Smooth muscle cell (in vitro differentiated cells): ENCODE measurements at regions not wholly inside any gene's neighbourhood (a gene's known extent, or its start where the extent isn't known, plus 50 kb on each side); places are given as distances from the start of the nearest gene placed in this dataset.

Experiments
- DNase-seq: peaks from one replicate; lab custom pipeline; 2025; ENCODE audit not compliant: unreplicated experiment; lab: John Stamatoyannopoulos, UW
- H2AFZ ChIP-seq: fragments of 200-600 bp; sonication (generic); 2 replicates; pipeline ENCODE4 v1.6.0; 2016; ENCODE audit warnings: antibody characterized with exemption, low read depth, mild to moderate bottlenecking
- H3F3A ChIP-seq: fragments of 200-600 bp; sonication (generic); 2 replicates; pipeline ENCODE4 v1.6.0; 2017; ENCODE audit warnings: antibody characterized with exemption, low read depth
- H3K27ac ChIP-seq: fragments of 200-600 bp; sonication (generic); 2 replicates; pipeline ENCODE4 v1.5.1; 2016; ENCODE audit warnings: low read depth, mild to moderate bottlenecking
- H3K27me3 ChIP-seq: fragments of 200-600 bp; sonication (generic); 2 replicates; pipeline ENCODE4 v1.6.1; 2016; ENCODE audit warnings: low read depth, mild to moderate bottlenecking
- H3K36me3 ChIP-seq: fragments of 200-600 bp; sonication (generic); 2 replicates; pipeline ENCODE4 v1.5.1; 2016; ENCODE audit warnings: low read depth
- H3K4me1 ChIP-seq: fragments of 200-600 bp; sonication (generic); 2 replicates; pipeline ENCODE4 v1.5.1; 2016; ENCODE audit warnings: low read depth
- H3K4me2 ChIP-seq: fragments of 200-600 bp; sonication (generic); 2 replicates; pipeline ENCODE4 v1.6.0; 2016; ENCODE audit warnings: mild to moderate bottlenecking
- H3K4me3 ChIP-seq: fragments of 200-600 bp; sonication (generic); 2 replicates; pipeline ENCODE4 v1.5.1; 2016; ENCODE audit warnings: mild to moderate bottlenecking
- H3K79me2 ChIP-seq: fragments of 200-600 bp; sonication (generic); 2 replicates; pipeline ENCODE4 v1.6.0; 2016; ENCODE audit warnings: low read depth, mild to moderate bottlenecking
- H3K9ac ChIP-seq: fragments of 200-600 bp; sonication (generic); 2 replicates; pipeline ENCODE4 v1.6.0; 2016; ENCODE audit warnings: low read depth
- H3K9me3 ChIP-seq: fragments of 200-600 bp; sonication (generic); replicated peaks from 2 replicates; pipeline ENCODE4 v1.5.1; 2016; ENCODE audit warnings: low read depth
- H4K20me1 ChIP-seq: fragments of 200-600 bp; sonication (generic); 2 replicates; pipeline ENCODE4 v1.6.0; 2016; ENCODE audit warnings: low read depth
- CTCF ChIP-seq: fragments of 200-600 bp; sonication (generic); IDR thresholded peaks from 2 replicates; pipeline ENCODE4 v1.5.1; 2017; ENCODE audit warnings: borderline replicate concordance, mild to moderate bottlenecking, antibody characterized with exemption; ENCODE audit not compliant: insufficient read depth, poor library complexity, severe bottlenecking
- WGBS: methylation state at CpG from one replicate; pipeline ENCODE4 v1.1.7; 2016; ENCODE audit warnings: low lambda C conversion rate; 5-methylcytosine and 5-hydroxymethylcytosine counted together

- no peaks in the 10 kb centered on the region for H3F3A ChIP-seq
Measured at GRCh38 chr5:2607598-2607997, 143.9 kb downstream of the IRX2 start.

GRCh38 chr5:2603272-2603575 is 148.3 kb downstream of the IRX2 start:
- Histone ChIP-seq H3K4me2 (no peak overlapping the region), H3K27me3 (peaks cover 12% of the 10 kb centered on the region), H3K9me3 (no peaks in the 10 kb centered on the region), H2AFZ (no peak overlapping the region), H3F3A (no peaks in the 10 kb centered on the region), H4K20me1 (no peaks in the 10 kb centered on the region), H3K4me3 (no peak overlapping the region), H3K27ac (no peak overlapping the region), H3K36me3 (no peaks in the 10 kb centered on the region), H3K79me2 (no peaks in the 10 kb centered on the region), H3K9ac (no peak overlapping the region), H3K4me1 (no peaks in the 10 kb centered on the region)
- no peak for DNase-seq
- TF ChIP-seq CTCF, result no peak
- 90% methylated on average over 5 of the region's 5 CpGs for WGBS

More at GRCh38 chr5:2607598-2607997, 143.9 kb downstream of the IRX2 start:
- Histone ChIP-seq H3K27ac (no peak overlapping the region), H3K4me3 (no peak overlapping the region), H3K36me3 (no peaks in the 10 kb centered on the region), H3K4me2 (no peak overlapping the region), H4K20me1 (no peaks in the 10 kb centered on the region), H3K9ac (no peak overlapping the region), H3K9me3 (no peaks in the 10 kb centered on the region), H3K79me2 (no peaks in the 10 kb centered on the region), H2AFZ (no peak overlapping the region), H3K4me1 (no peaks in the 10 kb centered on the region), H3K27me3 (peaks cover 1% of the 10 kb centered on the region)
- no peak for DNase-seq
- WGBS, result 67% methylated on average over 6 of the region's 6 CpGs
- TF ChIP-seq CTCF, result no peak

- TF ChIP-seq CTCF, result no peak
- Histone ChIP-seq H3K4me2 (no peak overlapping the region), H3K9me3 (no peaks in the 10 kb centered on the region), H3K27ac (no peak overlapping the region), H3F3A (no peaks in the 10 kb centered on the region), H3K4me3 (no peak overlapping the region), H2AFZ (no peak overlapping the region), H3K79me2 (no peaks in the 10 kb centered on the region), H4K20me1 (no peaks in the 10 kb centered on the region), H3K9ac (no peak overlapping the region), H3K4me1 (no peaks in the 10 kb centered on the region), H3K27me3 (peaks cover 12% of the 10 kb centered on the region), H3K36me3 (no peaks in the 10 kb centered on the region)
- WGBS, result 73% methylated on average over 7 of the region's 7 CpGs
- DNase-seq, result no peak
Measured at GRCh38 chr5:2602451-2603271, 148.8 kb downstream of the IRX2 start.

- Histone ChIP-seq H2AFZ (no peak overlapping the region), H3K4me2 (no peak overlapping the region), H3K27me3 (peaks cover 12% of the 10 kb centered on the region), H3K27ac (no peak overlapping the region), H3K79me2 (no peaks in the 10 kb centered on the region), H3K9me3 (no peaks in the 10 kb centered on the region), H3K4me1 (no peaks in the 10 kb centered on the region), H3K4me3 (no peak overlapping the region), H3F3A (no peaks in the 10 kb centered on the region), H4K20me1 (no peaks in the 10 kb centered on the region), H3K9ac (no peak overlapping the region), H3K36me3 (no peaks in the 10 kb centered on the region)
- 100% methylated on average over 1 of the region's 1 CpG for WGBS
- TF ChIP-seq CTCF, result no peak
- no peak for DNase-seq
Measured at GRCh38 chr5:2598503-2598902, 153.0 kb downstream of the IRX2 start.
